Parathyroid adenoma (tissue), 2 donors: ENCODE measurements at regions not wholly inside any gene's neighbourhood (a gene's known extent, or its start where the extent isn't known, plus 50 kb on each side); places are given as distances from the start of the nearest gene placed in this dataset.

Experiments used
- H2AFZ ChIP-seq: fragments of 300-600 bp; sonication (generic); one replicate; pipeline ENCODE4 v1.7.0; 2017; ENCODE audit warnings: antibody characterized with exemption, mild to moderate bottlenecking
- H3K27ac ChIP-seq: fragments of 300-600 bp; sonication (generic); one replicate; pipeline ENCODE4 v1.7.0; 2017
- H3K27me3 ChIP-seq: fragments of 300-600 bp; sonication (generic); one replicate; pipeline ENCODE4 v1.7.0; 2017; ENCODE audit warnings: low read length; ENCODE audit not compliant: control insufficient read depth, insufficient read depth
- H3K36me3 ChIP-seq: fragments of 300-600 bp; sonication (generic); one replicate; pipeline ENCODE4 v1.7.0; 2017; ENCODE audit warnings: low read length; ENCODE audit not compliant: control insufficient read depth, insufficient read depth
- H3K4me1 ChIP-seq: fragments of 300-600 bp; sonication (generic); one replicate; pipeline ENCODE4 v1.7.0; 2017; ENCODE audit warnings: control low read depth
- H3K4me2 ChIP-seq: fragments of 300-600 bp; sonication (generic); one replicate; pipeline ENCODE4 v1.7.0; 2017; ENCODE audit warnings: low read length
- H3K4me3 ChIP-seq: fragments of 300-600 bp; sonication (generic); one replicate; pipeline ENCODE4 v1.7.0; 2017; ENCODE audit warnings: low read depth, low read length
- H3K79me2 ChIP-seq: fragments of 300-600 bp; sonication (generic); one replicate; pipeline ENCODE4 v1.7.0; 2017; ENCODE audit warnings: control low read depth
- H3K9ac ChIP-seq: fragments of 300-600 bp; sonication (generic); one replicate; pipeline ENCODE4 v1.7.0; 2017; ENCODE audit warnings: mild to moderate bottlenecking
- H3K9me3 ChIP-seq: fragments of 300-600 bp; sonication (generic); one replicate; pipeline ENCODE4 v1.7.0; 2017; ENCODE audit warnings: low read length; ENCODE audit not compliant: control insufficient read depth
- CTCF ChIP-seq: fragments of 300-600 bp; sonication (generic); IDR thresholded peaks from one replicate; pipeline ENCODE4 v1.7.0; 2017; ENCODE audit warnings: antibody characterized with exemption, mild to moderate bottlenecking
- donor health status: primary hyperparathyroidism.

GRCh38 chr20:52311209-52311794 is 119.7 kb upstream of the ZFP64 start:
- Histone ChIP-seq H3K4me3 (no peak overlapping the region), H3K9me3 (no peaks in the 10 kb centered on the region), H3K36me3 (no peaks in the 10 kb centered on the region), H3K9ac (no peak overlapping the region), H3K79me2 (no peaks in the 10 kb centered on the region), H2AFZ (peak overlapping the region; percentile 3), H3K27me3 (no peaks in the 10 kb centered on the region), H3K4me2 (no peak overlapping the region), H3K27ac (no peak overlapping the region), H3K4me1 (no peaks in the 10 kb centered on the region)
- no peak for TF ChIP-seq CTCF

- Histone ChIP-seq H3K9ac (no peak overlapping the region), H3K27ac (no peak overlapping the region), H3K36me3 (no peaks in the 10 kb centered on the region), H3K9me3 (no peaks in the 10 kb centered on the region), H3K4me1 (no peaks in the 10 kb centered on the region), H3K4me3 (no peak overlapping the region), H3K4me2 (no peak overlapping the region), H3K79me2 (no peaks in the 10 kb centered on the region), H3K27me3 (no peaks in the 10 kb centered on the region), H2AFZ (no peak overlapping the region)
- TF ChIP-seq CTCF: no peak
These were observed 117.6 kb upstream of the ZFP64 start for GRCh38 chr20:52309181-52309580.

- no peaks in the 10 kb centered on the region for H3K36me3 ChIP-seq
- H3K4me2 ChIP-seq: no peak overlapping the region
- TF ChIP-seq CTCF: no peak
- no peaks in the 10 kb centered on the region for H3K4me1 ChIP-seq
- no peaks in the 10 kb centered on the region for H3K27me3 ChIP-seq
- no peak overlapping the region for H3K4me3 ChIP-seq
- no peaks in the 10 kb centered on the region for H3K79me2 ChIP-seq
- H3K9ac ChIP-seq: no peak overlapping the region
- no peak overlapping the region for H3K27ac ChIP-seq
- H2AFZ ChIP-seq: no peak overlapping the region
- no peaks in the 10 kb centered on the region for H3K9me3 ChIP-seq
These were observed 114.9 kb upstream of the ZFP64 start for GRCh38 chr20:52306477-52306876.

- Histone ChIP-seq H3K27ac (no peak overlapping the region), H3K9ac (no peak overlapping the region), H3K79me2 (no peaks in the 10 kb centered on the region), H3K4me2 (no peak overlapping the region), H3K36me3 (no peaks in the 10 kb centered on the region), H3K4me3 (no peak overlapping the region), H3K4me1 (no peaks in the 10 kb centered on the region), H3K27me3 (no peaks in the 10 kb centered on the region), H2AFZ (no peak overlapping the region), H3K9me3 (no peaks in the 10 kb centered on the region)
- no peak for TF ChIP-seq CTCF
These were observed 114.3 kb upstream of the ZFP64 start for GRCh38 chr20:52305858-52306257.

GRCh38 chr20:52305024-52305645 is 113.6 kb upstream of the ZFP64 start:
- no peak for TF ChIP-seq CTCF
- Histone ChIP-seq H3K4me2 (no peak overlapping the region), H3K36me3 (no peaks in the 10 kb centered on the region), H3K4me3 (no peak overlapping the region), H3K4me1 (no peaks in the 10 kb centered on the region), H3K27ac (no peak overlapping the region), H3K9me3 (no peaks in the 10 kb centered on the region), H3K79me2 (no peaks in the 10 kb centered on the region), H3K27me3 (no peaks in the 10 kb centered on the region), H2AFZ (no peak overlapping the region), H3K9ac (no peak overlapping the region)
